ENCODE measurements at regions not wholly inside any gene's neighbourhood (a gene's known extent, or its start where the extent isn't known, plus 50 kb on each side); places are given as distances from the start of the nearest gene placed in this dataset.

DNA sequence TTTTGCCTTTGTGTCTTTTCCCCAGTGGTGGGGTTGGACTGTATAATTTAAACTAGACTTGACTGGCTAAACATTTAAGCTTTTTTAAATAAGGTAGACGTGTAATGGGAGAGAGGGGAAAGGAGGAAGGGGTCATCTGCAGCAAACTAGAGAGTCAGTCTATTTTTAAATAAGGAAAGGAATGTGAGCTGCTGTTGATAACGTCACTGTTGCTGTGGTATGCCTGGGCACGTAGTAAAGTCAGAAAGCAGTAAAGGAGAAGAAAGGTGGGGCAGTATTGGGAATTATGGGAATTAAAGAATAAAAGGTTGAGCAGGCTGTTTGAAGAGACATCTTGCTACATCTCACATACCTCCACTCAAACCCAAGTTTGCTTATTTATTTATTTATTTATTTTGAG is 80.4 kb upstream of the FSHB start:
- Mint-ChIP-seq H3K4me3 (no peak overlapping the region), H3K9me3 (peaks cover 8% of the 10 kb centered on the region), H3K36me3 (ENCODE audit: low read depth) (no peaks in the 10 kb centered on the region; the same call in 1 of the 2 replicates), H3K4me1 (ENCODE audit: low read depth) (no peaks in the 10 kb centered on the region), H3K27ac (no peak overlapping the region), H3K27me3 (ENCODE audit: insufficient read depth) (no peaks in the 10 kb centered on the region; the same call in none of the 2 replicates)
- no peak for DNase-seq
- TF ChIP-seq, protein P1, sequence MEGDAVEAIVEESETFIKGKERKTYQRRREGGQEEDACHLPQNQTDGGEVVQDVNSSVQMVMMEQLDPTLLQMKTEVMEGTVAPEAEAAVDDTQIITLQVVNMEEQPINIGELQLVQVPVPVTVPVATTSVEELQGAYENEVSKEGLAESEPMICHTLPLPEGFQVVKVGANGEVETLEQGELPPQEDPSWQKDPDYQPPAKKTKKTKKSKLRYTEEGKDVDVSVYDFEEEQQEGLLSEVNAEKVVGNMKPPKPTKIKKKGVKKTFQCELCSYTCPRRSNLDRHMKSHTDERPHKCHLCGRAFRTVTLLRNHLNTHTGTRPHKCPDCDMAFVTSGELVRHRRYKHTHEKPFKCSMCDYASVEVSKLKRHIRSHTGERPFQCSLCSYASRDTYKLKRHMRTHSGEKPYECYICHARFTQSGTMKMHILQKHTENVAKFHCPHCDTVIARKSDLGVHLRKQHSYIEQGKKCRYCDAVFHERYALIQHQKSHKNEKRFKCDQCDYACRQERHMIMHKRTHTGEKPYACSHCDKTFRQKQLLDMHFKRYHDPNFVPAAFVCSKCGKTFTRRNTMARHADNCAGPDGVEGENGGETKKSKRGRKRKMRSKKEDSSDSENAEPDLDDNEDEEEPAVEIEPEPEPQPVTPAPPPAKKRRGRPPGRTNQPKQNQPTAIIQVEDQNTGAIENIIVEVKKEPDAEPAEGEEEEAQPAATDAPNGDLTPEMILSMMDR (IDR thresholded peaks at IDR 0.05), result no peak

DNA sequence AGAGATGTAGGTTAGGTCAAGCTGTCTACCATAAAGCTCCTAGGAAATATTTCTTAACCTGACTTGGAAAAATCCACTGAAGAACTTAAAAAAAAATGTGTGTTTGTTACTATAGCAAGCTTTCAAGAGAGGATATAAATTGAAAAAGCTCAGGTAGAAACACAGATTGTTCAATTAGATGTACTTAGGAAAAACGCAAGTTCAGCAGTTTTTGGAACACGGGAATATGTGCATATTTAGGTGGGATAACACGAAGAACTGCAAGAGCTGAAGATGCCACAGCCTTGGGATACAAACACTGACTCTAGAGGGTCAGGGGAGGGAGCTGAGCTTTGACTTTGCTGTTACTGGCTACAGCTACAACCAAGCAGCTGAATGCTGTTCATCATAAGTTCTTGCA is 77.8 kb upstream of the FSHB start:
- no peak overlapping the region for H3K27ac Mint-ChIP-seq
- no peak for DNase-seq

GRCh38 chr11:30155428-30155827 is 75.4 kb upstream of the FSHB start:
- no peaks in the 10 kb centered on the region; the same call in 1 of the 2 replicates for H3K36me3 Mint-ChIP-seq (ENCODE audit: low read depth)
- H3K4me3 Mint-ChIP-seq, result no peak overlapping the region
- TF ChIP-seq, protein P1 (IDR thresholded peaks at IDR 0.05), result no peak
- H3K9me3 Mint-ChIP-seq, result peaks cover 24% of the 10 kb centered on the region
- no peaks in the 10 kb centered on the region for H3K4me1 Mint-ChIP-seq (ENCODE audit: low read depth)
- H3K27ac Mint-ChIP-seq, result no peak overlapping the region
- DNase-seq, result no peak
- H3K27me3 Mint-ChIP-seq (ENCODE audit: insufficient read depth), result no peaks in the 10 kb centered on the region; the same call in none of the 2 replicates

More for the DNA sequence above, 77.8 kb upstream of the FSHB start:
- H3K4me3 Mint-ChIP-seq, result no peak overlapping the region
- H3K4me1 Mint-ChIP-seq (ENCODE audit: low read depth), result no peaks in the 10 kb centered on the region
- no peaks in the 10 kb centered on the region; the same call in none of the 2 replicates for H3K27me3 Mint-ChIP-seq (ENCODE audit: insufficient read depth)
- TF ChIP-seq, protein P1 (IDR thresholded peaks at IDR 0.05), result no peak
- H3K36me3 Mint-ChIP-seq (ENCODE audit: low read depth), result no peaks in the 10 kb centered on the region; the same call in 1 of the 2 replicates
- H3K9me3 Mint-ChIP-seq, result peaks cover 13% of the 10 kb centered on the region

- Mint-ChIP-seq H3K27ac (no peak overlapping the region), H3K4me3 (no peak overlapping the region), H3K9me3 (peaks cover 36% of the 10 kb centered on the region), H3K36me3 (ENCODE audit: low read depth) (no peaks in the 10 kb centered on the region), H3K4me1 (ENCODE audit: low read depth) (no peaks in the 10 kb centered on the region), H3K27me3 (ENCODE audit: insufficient read depth) (no peaks in the 10 kb centered on the region; the same call in 1 of the 2 replicates)
- TF ChIP-seq, protein P1 (IDR thresholded peaks at IDR 0.05), result no peak
- DNase-seq, result no peak
These were observed 71.3 kb upstream of the FSHB start for GRCh38 chr11:30159546-30159945.

- no peaks in the 10 kb centered on the region for H3K4me1 Mint-ChIP-seq (ENCODE audit: low read depth)
- H3K27me3 Mint-ChIP-seq (ENCODE audit: insufficient read depth), result no peaks in the 10 kb centered on the region; the same call in none of the 2 replicates
- no peaks in the 10 kb centered on the region for H3K36me3 Mint-ChIP-seq (ENCODE audit: low read depth)
- no peak overlapping the region for H3K27ac Mint-ChIP-seq
- DNase-seq, result no peak
- TF ChIP-seq, protein P1 (IDR thresholded peaks at IDR 0.05), result no peak
- H3K9me3 Mint-ChIP-seq, result peaks cover 27% of the 10 kb centered on the region
- H3K4me3 Mint-ChIP-seq, result no peak overlapping the region
These were observed 65.2 kb upstream of the FSHB start for GRCh38 chr11:30165652-30166051.

- DNase-seq, result no peak
- Mint-ChIP-seq H3K36me3 (ENCODE audit: low read depth) (no peaks in the 10 kb centered on the region), H3K4me1 (ENCODE audit: low read depth) (no peaks in the 10 kb centered on the region), H3K4me3 (no peak overlapping the region), H3K27ac (no peak overlapping the region), H3K27me3 (ENCODE audit: insufficient read depth) (no peaks in the 10 kb centered on the region), H3K9me3 (peaks cover 24% of the 10 kb centered on the region)
- TF ChIP-seq, protein P1 (IDR thresholded peaks at IDR 0.05), result no peak
These were observed 59.2 kb upstream of the FSHB start for GRCh38 chr11:30171661-30172060.
